ENCODE measurements at regions not wholly inside any gene's neighbourhood (a gene's known extent, or its start where the extent isn't known, plus 50 kb on each side); places are given as distances from the start of the nearest gene placed in this dataset.

DNA sequence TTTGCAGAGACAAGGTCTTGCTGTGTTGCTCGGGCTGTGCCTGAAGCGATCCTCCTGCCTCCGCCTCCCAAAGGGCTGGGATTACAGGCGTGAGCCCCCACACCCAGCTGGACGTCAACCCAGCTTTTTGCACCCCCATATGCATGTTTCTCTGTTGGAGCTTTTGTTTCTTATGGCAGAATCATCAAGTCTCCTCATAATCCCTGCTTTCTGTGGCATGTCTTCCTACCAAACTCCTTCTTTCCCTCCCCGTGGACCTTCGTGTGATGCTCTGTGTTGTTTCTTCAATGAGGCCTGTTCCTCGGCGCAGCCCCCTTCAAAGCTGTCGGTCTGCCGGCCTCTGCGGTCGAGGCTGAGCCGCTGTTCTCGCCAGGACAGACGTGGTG is 71.6 kb downstream of the METRNL start:
- Histone ChIP-seq H3K36me3 (ENCODE audit: control insufficient read depth, insufficient read depth, low read length) (no peaks in the 10 kb centered on the region), H3K4me3 (ENCODE audit: low read length) (no peak overlapping the region), H3K27me3 (ENCODE audit: control insufficient read depth, insufficient read depth, low read length, poor library complexity, severe bottlenecking) (no peaks in the 10 kb centered on the region), H3K4me1 (ENCODE audit: control insufficient read depth, insufficient read depth, low read length) (no peaks in the 10 kb centered on the region), H3K27ac (ENCODE audit: low read depth, low read length) (peak overlapping the region; percentile 66), H3K9ac (ENCODE audit: extremely low read depth, low read length, poor library complexity, severe bottlenecking) (no peak overlapping the region), H3K9me3 (ENCODE audit: control insufficient read depth, low read length) (no peaks in the 10 kb centered on the region)
- H3K36me3 Mint-ChIP-seq (ENCODE audit: low read depth) = no peaks in the 10 kb centered on the region
- peaks cover 6% of the 10 kb centered on the region for H3K4me1 Mint-ChIP-seq
- no peak overlapping the region for H3K4me3 Mint-ChIP-seq
- 94 to 96% methylated on average over 13 to 16 of the region's 16 CpGs for WGBS, 2 experiments (ENCODE audit: insufficient coverage in 1 of 2, insufficient read length in 1 of 2)
- H3K9me3 Mint-ChIP-seq = no peaks in the 10 kb centered on the region
- peak; percentile 30 for DNase-seq
- peak overlapping the region; percentile 69 for H3K27ac Mint-ChIP-seq
- H3K27me3 Mint-ChIP-seq (ENCODE audit: insufficient read depth) = no peaks in the 10 kb centered on the region
- TF ChIP-seq CTCF (conservative IDR thresholded peaks at IDR 0.05) = no peak

DNA sequence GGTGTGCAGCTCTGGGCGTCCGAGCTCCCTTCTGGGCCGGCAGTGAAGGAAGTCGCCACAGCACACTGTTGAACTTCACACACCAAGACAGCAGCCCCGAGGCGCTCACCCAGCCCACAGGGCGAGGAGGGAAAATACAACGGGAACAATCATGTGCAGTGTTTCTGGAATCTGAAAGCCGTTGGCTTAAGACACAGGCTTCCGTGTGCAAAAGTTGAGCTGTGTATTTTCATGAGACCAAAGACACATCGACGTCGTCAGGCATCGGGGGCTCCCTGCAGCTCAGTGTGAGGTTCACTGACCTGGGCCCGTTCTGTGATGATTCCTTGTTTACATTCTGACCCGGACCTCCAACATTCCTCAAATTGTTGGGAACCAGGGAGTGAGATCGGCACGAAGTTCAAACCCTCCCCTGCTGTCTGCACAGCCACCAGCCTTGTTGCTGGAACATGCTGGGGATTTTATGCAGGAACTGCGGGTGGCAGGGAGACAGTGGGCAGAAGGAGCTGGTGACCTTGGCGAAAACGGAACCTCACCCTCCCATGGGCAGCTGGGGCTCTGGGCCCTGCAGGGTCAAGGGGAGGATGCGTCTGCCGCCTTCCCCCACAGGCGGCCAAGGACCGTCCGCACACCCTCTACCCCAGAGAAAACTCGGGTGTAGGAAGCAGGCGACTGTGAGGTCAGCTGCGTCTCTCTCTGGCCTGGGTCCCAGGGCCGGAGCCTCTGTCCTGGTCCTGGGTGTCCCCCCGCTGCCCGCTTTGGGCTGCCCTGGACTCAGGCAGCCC is 72.2 kb downstream of the METRNL start:
- Mint-ChIP-seq H3K4me1 (peaks cover 6% of the 10 kb centered on the region), H3K4me3 (no peak overlapping the region), H3K36me3 (ENCODE audit: low read depth) (no peaks in the 10 kb centered on the region), H3K27me3 (ENCODE audit: insufficient read depth) (no peaks in the 10 kb centered on the region), H3K27ac (peak overlapping the region; percentile 69), H3K9me3 (no peaks in the 10 kb centered on the region)
- peak; percentile 81 for DNase-seq
- Histone ChIP-seq H3K4me1 (ENCODE audit: control insufficient read depth, insufficient read depth, low read length) (no peaks in the 10 kb centered on the region), H3K9me3 (ENCODE audit: control insufficient read depth, low read length) (no peaks in the 10 kb centered on the region), H3K27me3 (ENCODE audit: control insufficient read depth, insufficient read depth, low read length, poor library complexity, severe bottlenecking) (no peaks in the 10 kb centered on the region), H3K36me3 (ENCODE audit: control insufficient read depth, insufficient read depth, low read length) (no peaks in the 10 kb centered on the region), H3K27ac (ENCODE audit: low read depth, low read length) (peak overlapping the region; percentile 66), H3K9ac (ENCODE audit: extremely low read depth, low read length, poor library complexity, severe bottlenecking) (no peak overlapping the region), H3K4me3 (ENCODE audit: low read length) (no peak overlapping the region)
- WGBS, 2 experiments (ENCODE audit: insufficient coverage in 1 of 2, insufficient read length in 1 of 2) = 80 to 83% methylated on average over 24 to 32 of the region's 32 CpGs
- no peak for TF ChIP-seq CTCF (conservative IDR thresholded peaks at IDR 0.05)

GRCh38 chr17:83152227-83152744 is 72.9 kb downstream of the METRNL start:
- Mint-ChIP-seq H3K4me3 (no peak overlapping the region), H3K27ac (peak overlapping the region; percentile 35), H3K4me1 (peaks cover 6% of the 10 kb centered on the region), H3K9me3 (no peaks in the 10 kb centered on the region), H3K36me3 (ENCODE audit: low read depth) (no peaks in the 10 kb centered on the region), H3K27me3 (ENCODE audit: insufficient read depth) (no peaks in the 10 kb centered on the region)
- peak; percentile 51 for DNase-seq
- TF ChIP-seq CTCF (conservative IDR thresholded peaks at IDR 0.05) = no peak
- H3K4me1 ChIP-seq (ENCODE audit: control insufficient read depth, insufficient read depth, low read length) = no peaks in the 10 kb centered on the region
- 94 to 95% methylated on average over 25 to 31 of the region's 31 CpGs for WGBS, 2 experiments (ENCODE audit: insufficient coverage in 1 of 2, insufficient read length in 1 of 2)
- H3K27me3 ChIP-seq (ENCODE audit: control insufficient read depth, insufficient read depth, low read length, poor library complexity, severe bottlenecking) = no peaks in the 10 kb centered on the region
- H3K4me3 ChIP-seq (ENCODE audit: low read length) = no peak overlapping the region
- H3K27ac ChIP-seq (ENCODE audit: low read depth, low read length) = peak overlapping the region; percentile 44
- no peak overlapping the region for H3K9ac ChIP-seq (ENCODE audit: extremely low read depth, low read length, poor library complexity, severe bottlenecking)
- no peaks in the 10 kb centered on the region for H3K9me3 ChIP-seq (ENCODE audit: control insufficient read depth, low read length)
- no peaks in the 10 kb centered on the region for H3K36me3 ChIP-seq (ENCODE audit: control insufficient read depth, insufficient read depth, low read length)

Data from endodermal cell (in vitro differentiated cells).